Superior temporal gyrus (tissue), 1 donor: ENCODE measurements at regions not wholly inside any gene's neighbourhood (a gene's known extent, or its start where the extent isn't known, plus 50 kb on each side); places are given as distances from the start of the nearest gene placed in this dataset.

Source experiments
- DNase-seq: peaks from one replicate; pipeline ENCODE4 v3.0.0-alpha.2; 2016; ENCODE audit errors: extremely low spot score

GRCh38 chr13:60282708-60283107 lies 114.3 kb upstream of the TDRD3 start:
- no peak for DNase-seq

- DNase-seq: no peak
Observed at GRCh38 chr13:60286707-60287106, 110.3 kb upstream of the TDRD3 start.

GRCh38 chr13:60288569-60288968 lies 108.5 kb upstream of the TDRD3 start:
- DNase-seq: no peak

GRCh38 chr13:60303166-60303565 lies 93.9 kb upstream of the TDRD3 start:
- no peak for DNase-seq

- no peak for DNase-seq
Observed at GRCh38 chr13:60311527-60311926, 85.5 kb upstream of the TDRD3 start.

GRCh38 chr13:60312851-60313505 lies 84.0 kb upstream of the TDRD3 start:
- DNase-seq: no peak

- no peak for DNase-seq
Observed at GRCh38 chr13:60318186-60318585, 78.8 kb upstream of the TDRD3 start.

GRCh38 chr13:60324131-60324530 lies 72.9 kb upstream of the TDRD3 start:
- no peak for DNase-seq

GRCh38 chr13:60326273-60326672 lies 70.7 kb upstream of the TDRD3 start:
- no peak for DNase-seq

- no peak for DNase-seq
Observed at GRCh38 chr13:60327511-60327910, 69.5 kb upstream of the TDRD3 start.

GRCh38 chr13:60328073-60328472 lies 68.9 kb upstream of the TDRD3 start:
- no peak for DNase-seq

- no peak for DNase-seq
Observed at GRCh38 chr13:60329221-60329923, 67.6 kb upstream of the TDRD3 start.

GRCh38 chr13:60331249-60332012 lies 65.6 kb upstream of the TDRD3 start:
- DNase-seq: no peak

- DNase-seq: no peak
Observed at GRCh38 chr13:60332682-60333081, 64.3 kb upstream of the TDRD3 start.

GRCh38 chr13:60334310-60334709 lies 62.7 kb upstream of the TDRD3 start:
- no peak for DNase-seq

GRCh38 chr13:60335531-60335930 lies 61.5 kb upstream of the TDRD3 start:
- DNase-seq: peak; percentile 45

GRCh38 chr13:60338754-60339153 lies 58.3 kb upstream of the TDRD3 start:
- DNase-seq: no peak

GRCh38 chr13:60343978-60344377 lies 53.0 kb upstream of the TDRD3 start:
- no peak for DNase-seq

- no peak for DNase-seq
Observed at GRCh38 chr13:60347174-60347573, 49.8 kb upstream of the TDRD3 start.
